WTC11 (cell line): ENCODE measurements at regions not wholly inside any gene's neighbourhood (a gene's known extent, or its start where the extent isn't known, plus 50 kb on each side); places are given as distances from the start of the nearest gene placed in this dataset.

Source experiments
- ATAC-seq: fragments of 200-7000 bp; cut with Tn5 transposase; 2 replicates; pipeline ENCODE4 v1.10.0; 2021; ENCODE audit warnings: mild to moderate bottlenecking, moderate library complexity
- CTCF ChIA-PET: fragments of 300-600 bp; sonication (Branson Sonifier 250); formaldehyde crosslinking; loops from one replicate; lab custom pipeline; 2021; ENCODE audit warnings: antibody characterized with exemption; lab: Charles Lee
- POLR2A ChIA-PET: fragments of 350-600 bp; sonication (Branson Sonifier 250); formaldehyde crosslinking; loops from one replicate; lab custom pipeline; 2021; ENCODE audit warnings: antibody characterized with exemption; lab: Charles Lee
- DNase-seq: peaks from one replicate; pipeline ENCODE4 v3.0.0; 2021; ENCODE audit warnings: low spot score
- H3K27ac Mint-ChIP-seq: 2 replicates; pipeline ENCODE4 v1.8.0; 2021; ENCODE audit warnings: mixed read lengths
- H3K27me3 Mint-ChIP-seq: 2 replicates; pipeline ENCODE4 v1.8.0; 2021; ENCODE audit warnings: low read depth, mild to moderate bottlenecking, moderate library complexity, mixed read lengths
- H3K36me3 Mint-ChIP-seq: 2 replicates; pipeline ENCODE4 v1.8.0; 2021; ENCODE audit warnings: mixed read lengths
- H3K4me1 Mint-ChIP-seq: 2 replicates; pipeline ENCODE4 v1.8.0; 2022; ENCODE audit warnings: mixed read lengths
- H3K4me3 Mint-ChIP-seq: 2 replicates; pipeline ENCODE4 v1.8.0; 2021; ENCODE audit warnings: mild to moderate bottlenecking, moderate library complexity, mixed read lengths
- H3K9me3 Mint-ChIP-seq: 2 replicates; pipeline ENCODE4 v1.8.0; 2021; ENCODE audit warnings: mixed read lengths
- ATF1 ChIP-seq: sonication (generic); formaldehyde crosslinking; IDR thresholded peaks from 2 replicates; pipeline ENCODE4 v1.8.1; 2023; ENCODE audit warnings: mild to moderate bottlenecking, moderate library complexity, missing genetic modification reagents
- CBFB ChIP-seq: sonication (generic); formaldehyde crosslinking; IDR thresholded peaks from 2 replicates; pipeline ENCODE4 v1.8.1; 2022; ENCODE audit warnings: mild to moderate bottlenecking, low read depth, missing genetic modification reagents
- EMX1 ChIP-seq: fragments of 250-450 bp; sonication (Bioruptor Pico); IDR thresholded peaks from 2 replicates; pipeline ENCODE4 v1.8.0; 2021; ENCODE audit warnings: mild to moderate bottlenecking
- ESRRA ChIP-seq: sonication (generic); formaldehyde crosslinking; IDR thresholded peaks from 2 replicates; pipeline ENCODE4 v1.8.1; 2022; ENCODE audit warnings: mild to moderate bottlenecking, missing genetic modification reagents, borderline replicate concordance
- GTF2I ChIP-seq: fragments of 250-450 bp; sonication (Bioruptor Pico); conservative IDR thresholded peaks from 2 replicates; pipeline ENCODE4 v1.4.0; 2021; ENCODE audit warnings: mild to moderate bottlenecking
- IRF2 ChIP-seq: sonication (generic); formaldehyde crosslinking; IDR thresholded peaks from 2 replicates; pipeline ENCODE4 v1.8.0; 2022; ENCODE audit warnings: low read depth, missing genetic modification reagents, borderline replicate concordance
- MYBL2 ChIP-seq: sonication (generic); formaldehyde crosslinking; IDR thresholded peaks from 2 replicates; pipeline ENCODE4 v1.8.1; 2023; ENCODE audit warnings: mild to moderate bottlenecking, moderate library complexity, missing genetic modification reagents
- NFATC4 ChIP-seq: fragments of 250-450 bp; sonication (Bioruptor Pico); IDR thresholded peaks from 2 replicates; pipeline ENCODE4 v1.9.0; 2021; ENCODE audit warnings: mild to moderate bottlenecking
- NFE2L1 ChIP-seq: sonication (generic); formaldehyde crosslinking; IDR thresholded peaks from 2 replicates; pipeline ENCODE4 v1.8.1; 2023; ENCODE audit warnings: missing genetic modification reagents
- NR3C1 ChIP-seq: sonication (generic); formaldehyde crosslinking; conservative IDR thresholded peaks from 2 replicates; pipeline ENCODE4 v1.8.1; 2023; ENCODE audit warnings: low read depth, mild to moderate bottlenecking, missing genetic modification reagents
- TCF7 ChIP-seq: sonication (generic); formaldehyde crosslinking; IDR thresholded peaks from 2 replicates; pipeline ENCODE4 v1.8.0; 2022; ENCODE audit warnings: mild to moderate bottlenecking, low read depth, missing genetic modification reagents, moderate library complexity
- TEAD1 ChIP-seq: sonication (generic); formaldehyde crosslinking; IDR thresholded peaks from 2 replicates; pipeline ENCODE4 v1.8.0; 2022; ENCODE audit warnings: mild to moderate bottlenecking, missing genetic modification reagents
- ZNF121 ChIP-seq: sonication (generic); formaldehyde crosslinking; IDR thresholded peaks from 2 replicates; pipeline ENCODE4 v1.8.0; 2023; ENCODE audit warnings: missing genetic modification reagents
- ZNF219 ChIP-seq: sonication (generic); formaldehyde crosslinking; IDR thresholded peaks from 2 replicates; pipeline ENCODE4 v1.8.0; 2023; ENCODE audit warnings: missing genetic modification reagents, mild to moderate bottlenecking, borderline replicate concordance
- ZNF396 ChIP-seq: fragments of 250-450 bp; sonication (Bioruptor Pico); IDR thresholded peaks from 2 replicates; pipeline ENCODE4 v1.8.0; 2021; ENCODE audit warnings: mild to moderate bottlenecking, moderate library complexity, borderline replicate concordance
- ZNF423 ChIP-seq: fragments of 250-450 bp; sonication (Bioruptor Pico); IDR thresholded peaks from 2 replicates; pipeline ENCODE4 v2.1.2; 2022; ENCODE audit warnings: mild to moderate bottlenecking, moderate library complexity
- TF ChIP-seq, protein P1 (sequence below): sonication (generic); formaldehyde crosslinking; IDR thresholded peaks from 2 replicates; pipeline ENCODE4 v1.8.0; 2023; ENCODE audit warnings: mild to moderate bottlenecking, missing genetic modification reagents
- TF ChIP-seq, protein P2 (sequence below): sonication (generic); formaldehyde crosslinking; IDR thresholded peaks from 2 replicates; pipeline ENCODE4 v1.8.0; 2022; ENCODE audit warnings: mild to moderate bottlenecking, missing genetic modification reagents
- TF ChIP-seq, protein P3 (sequence below): sonication (generic); formaldehyde crosslinking; IDR thresholded peaks from 2 replicates; pipeline ENCODE4 v1.8.1; 2022; ENCODE audit warnings: mild to moderate bottlenecking, moderate library complexity, missing genetic modification reagents
- TF ChIP-seq, protein P4 (sequence below): sonication (generic); formaldehyde crosslinking; IDR thresholded peaks from 2 replicates; pipeline ENCODE4 v1.8.1; 2023; ENCODE audit warnings: mild to moderate bottlenecking, missing genetic modification reagents
- TF ChIP-seq, protein P5 (sequence below): fragments of 250-450 bp; sonication (Bioruptor Pico); IDR thresholded peaks from 2 replicates; pipeline ENCODE4 v1.9.0; 2021; ENCODE audit warnings: mild to moderate bottlenecking, borderline replicate concordance
- TF ChIP-seq, protein P6 (sequence below): sonication (generic); formaldehyde crosslinking; IDR thresholded peaks from 2 replicates; pipeline ENCODE4 v1.8.1; 2022; ENCODE audit warnings: low read depth, mild to moderate bottlenecking, moderate library complexity, missing genetic modification reagents, borderline replicate concordance

DNA sequence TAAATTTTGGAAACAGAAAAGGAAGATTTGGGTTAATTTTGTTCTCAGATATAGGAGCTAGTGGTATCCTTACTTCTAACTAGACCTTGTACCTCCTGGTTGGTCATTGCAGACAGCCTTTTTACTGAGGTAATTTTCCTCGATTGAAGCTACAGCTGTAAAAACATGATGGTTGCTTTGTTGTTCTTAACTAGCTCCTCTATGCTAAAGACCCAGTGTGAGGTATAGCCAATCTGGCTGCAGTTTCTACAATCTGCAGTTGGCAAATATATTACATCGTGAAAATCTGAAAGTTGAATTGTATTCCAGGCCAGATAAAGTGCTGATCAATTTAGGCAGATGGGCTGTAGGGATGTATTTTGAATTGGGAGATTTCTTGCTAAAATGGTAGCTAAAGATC, 116.5 kb downstream of the AASDHPPT start (continued):
- TF ChIP-seq, protein P1, sequence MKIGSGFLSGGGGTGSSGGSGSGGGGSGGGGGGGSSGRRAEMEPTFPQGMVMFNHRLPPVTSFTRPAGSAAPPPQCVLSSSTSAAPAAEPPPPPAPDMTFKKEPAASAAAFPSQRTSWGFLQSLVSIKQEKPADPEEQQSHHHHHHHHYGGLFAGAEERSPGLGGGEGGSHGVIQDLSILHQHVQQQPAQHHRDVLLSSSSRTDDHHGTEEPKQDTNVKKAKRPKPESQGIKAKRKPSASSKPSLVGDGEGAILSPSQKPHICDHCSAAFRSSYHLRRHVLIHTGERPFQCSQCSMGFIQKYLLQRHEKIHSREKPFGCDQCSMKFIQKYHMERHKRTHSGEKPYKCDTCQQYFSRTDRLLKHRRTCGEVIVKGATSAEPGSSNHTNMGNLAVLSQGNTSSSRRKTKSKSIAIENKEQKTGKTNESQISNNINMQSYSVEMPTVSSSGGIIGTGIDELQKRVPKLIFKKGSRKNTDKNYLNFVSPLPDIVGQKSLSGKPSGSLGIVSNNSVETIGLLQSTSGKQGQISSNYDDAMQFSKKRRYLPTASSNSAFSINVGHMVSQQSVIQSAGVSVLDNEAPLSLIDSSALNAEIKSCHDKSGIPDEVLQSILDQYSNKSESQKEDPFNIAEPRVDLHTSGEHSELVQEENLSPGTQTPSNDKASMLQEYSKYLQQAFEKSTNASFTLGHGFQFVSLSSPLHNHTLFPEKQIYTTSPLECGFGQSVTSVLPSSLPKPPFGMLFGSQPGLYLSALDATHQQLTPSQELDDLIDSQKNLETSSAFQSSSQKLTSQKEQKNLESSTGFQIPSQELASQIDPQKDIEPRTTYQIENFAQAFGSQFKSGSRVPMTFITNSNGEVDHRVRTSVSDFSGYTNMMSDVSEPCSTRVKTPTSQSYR (CRISPR knock-in tag): no peak
- TF ChIP-seq, protein P2, sequence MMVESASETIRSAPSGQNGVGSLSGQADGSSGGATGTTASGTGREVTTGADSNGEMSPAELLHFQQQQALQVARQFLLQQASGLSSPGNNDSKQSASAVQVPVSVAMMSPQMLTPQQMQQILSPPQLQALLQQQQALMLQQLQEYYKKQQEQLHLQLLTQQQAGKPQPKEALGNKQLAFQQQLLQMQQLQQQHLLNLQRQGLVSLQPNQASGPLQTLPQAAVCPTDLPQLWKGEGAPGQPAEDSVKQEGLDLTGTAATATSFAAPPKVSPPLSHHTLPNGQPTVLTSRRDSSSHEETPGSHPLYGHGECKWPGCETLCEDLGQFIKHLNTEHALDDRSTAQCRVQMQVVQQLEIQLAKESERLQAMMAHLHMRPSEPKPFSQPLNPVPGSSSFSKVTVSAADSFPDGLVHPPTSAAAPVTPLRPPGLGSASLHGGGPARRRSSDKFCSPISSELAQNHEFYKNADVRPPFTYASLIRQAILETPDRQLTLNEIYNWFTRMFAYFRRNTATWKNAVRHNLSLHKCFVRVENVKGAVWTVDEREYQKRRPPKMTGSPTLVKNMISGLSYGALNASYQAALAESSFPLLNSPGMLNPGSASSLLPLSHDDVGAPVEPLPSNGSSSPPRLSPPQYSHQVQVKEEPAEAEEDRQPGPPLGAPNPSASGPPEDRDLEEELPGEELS (CRISPR knock-in tag): no peak
- TF ChIP-seq ZNF121 (CRISPR knock-in tag) (no peak), ATF1 (CRISPR knock-in tag) (no peak), NFATC4 (CRISPR knock-in tag) (no peak), NR3C1 (no peak), MYBL2 (no peak), ZNF423 (no peak)

DNA sequence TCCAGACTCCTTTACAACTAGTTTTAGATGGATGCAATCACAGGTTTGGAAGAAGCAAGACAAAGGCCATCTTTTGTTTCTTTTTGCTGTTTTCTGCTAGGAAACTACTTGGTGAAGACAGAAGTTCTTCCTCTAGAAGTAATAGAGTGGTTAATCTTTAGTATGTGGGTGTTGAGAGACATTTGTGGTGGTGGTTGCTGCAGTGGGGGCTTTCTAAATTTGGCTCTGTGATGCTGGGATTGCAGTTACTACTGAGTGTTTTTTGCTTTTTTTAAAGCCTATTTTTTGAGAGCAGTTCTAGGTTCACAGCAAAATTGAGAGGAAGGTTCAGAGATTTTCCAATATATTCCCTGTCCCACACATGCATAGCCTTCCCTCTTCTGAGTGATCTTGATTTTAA, 120.0 kb downstream of the AASDHPPT start:
- Mint-ChIP-seq H3K9me3 (0 out of 2 replicates have a peak, but pooled peaks cover 3% of the 10 kb centered on the region), H3K4me1 (0 out of 2 replicates have a peak, but pooled peaks cover 2% of the 10 kb centered on the region)
- TF ChIP-seq ESRRA (CRISPR knock-in tag) (no peak), ZNF396 (CRISPR knock-in tag) (no peak)
- TF ChIP-seq, protein P3, sequence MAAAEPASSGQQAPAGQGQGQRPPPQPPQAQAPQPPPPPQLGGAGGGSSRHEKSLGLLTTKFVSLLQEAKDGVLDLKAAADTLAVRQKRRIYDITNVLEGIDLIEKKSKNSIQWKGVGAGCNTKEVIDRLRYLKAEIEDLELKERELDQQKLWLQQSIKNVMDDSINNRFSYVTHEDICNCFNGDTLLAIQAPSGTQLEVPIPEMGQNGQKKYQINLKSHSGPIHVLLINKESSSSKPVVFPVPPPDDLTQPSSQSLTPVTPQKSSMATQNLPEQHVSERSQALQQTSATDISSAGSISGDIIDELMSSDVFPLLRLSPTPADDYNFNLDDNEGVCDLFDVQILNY: no peak
- TF ChIP-seq, protein P4, sequence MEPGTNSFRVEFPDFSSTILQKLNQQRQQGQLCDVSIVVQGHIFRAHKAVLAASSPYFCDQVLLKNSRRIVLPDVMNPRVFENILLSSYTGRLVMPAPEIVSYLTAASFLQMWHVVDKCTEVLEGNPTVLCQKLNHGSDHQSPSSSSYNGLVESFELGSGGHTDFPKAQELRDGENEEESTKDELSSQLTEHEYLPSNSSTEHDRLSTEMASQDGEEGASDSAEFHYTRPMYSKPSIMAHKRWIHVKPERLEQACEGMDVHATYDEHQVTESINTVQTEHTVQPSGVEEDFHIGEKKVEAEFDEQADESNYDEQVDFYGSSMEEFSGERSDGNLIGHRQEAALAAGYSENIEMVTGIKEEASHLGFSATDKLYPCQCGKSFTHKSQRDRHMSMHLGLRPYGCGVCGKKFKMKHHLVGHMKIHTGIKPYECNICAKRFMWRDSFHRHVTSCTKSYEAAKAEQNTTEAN (CRISPR knock-in tag): no peak
- TF ChIP-seq, all 79 proteins: peak for 0
- no peaks in the 10 kb centered on the region for H3K36me3 Mint-ChIP-seq
- no peaks in the 10 kb centered on the region for H3K27me3 Mint-ChIP-seq
- no peak overlapping the region for H3K27ac Mint-ChIP-seq
- POLR2A ChIA-PET: no interaction called here
- H3K4me3 Mint-ChIP-seq: no peak overlapping the region
- CTCF ChIA-PET: no interaction called here
- ATAC-seq (no peak), DNase-seq (no peak)

DNA sequence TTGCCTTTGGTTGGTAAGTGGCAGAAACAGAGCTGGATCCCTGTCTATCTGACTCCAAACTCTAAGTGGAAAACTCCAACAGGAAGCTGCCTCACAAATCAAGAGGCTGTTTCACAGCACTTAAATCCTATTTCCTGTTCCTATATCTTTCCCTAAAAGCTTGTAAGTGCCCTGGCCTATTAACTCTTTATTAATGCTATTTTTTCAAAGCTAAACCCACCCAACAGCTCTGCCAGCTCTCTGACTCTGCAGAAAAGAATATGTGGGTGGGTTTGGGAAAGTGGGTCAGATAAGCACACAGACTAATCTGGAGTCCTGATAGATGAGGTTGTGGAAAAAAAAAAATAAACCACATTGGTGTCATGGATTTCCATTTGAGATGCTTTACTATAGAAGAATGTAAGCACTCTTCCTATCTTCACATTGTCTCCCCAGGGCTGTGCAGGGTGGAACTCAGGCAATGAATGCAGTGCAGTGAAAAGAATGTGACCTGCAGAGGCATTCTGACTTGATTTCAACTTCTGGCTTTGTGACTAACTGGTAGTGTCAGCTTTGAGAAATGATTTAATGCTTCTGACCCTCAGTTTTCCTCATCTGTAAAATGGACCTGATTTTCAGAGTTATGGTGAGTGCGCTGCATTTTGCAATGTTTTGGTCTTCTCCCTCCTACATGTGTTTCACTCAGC, 125.6 kb downstream of the AASDHPPT start:
- H3K27me3 Mint-ChIP-seq: no peaks in the 10 kb centered on the region
- DNase-seq (no peak), ATAC-seq (no peak)
- H3K4me3 Mint-ChIP-seq: no peak overlapping the region
- H3K27ac Mint-ChIP-seq: no peak overlapping the region
- CTCF ChIA-PET: no interaction called here
- no peaks in the 10 kb centered on the region for H3K4me1 Mint-ChIP-seq
- no peaks in the 10 kb centered on the region for H3K36me3 Mint-ChIP-seq
- POLR2A ChIA-PET: no interaction called here
- 0 out of 2 replicates have a peak, but pooled peaks cover 3% of the 10 kb centered on the region for H3K9me3 Mint-ChIP-seq
- TF ChIP-seq CBFB (CRISPR knock-in tag) (no peak), ZNF219 (CRISPR knock-in tag) (no peak), GTF2I (CRISPR knock-in tag) (no peak), TEAD1 (CRISPR knock-in tag) (no peak), TCF7 (CRISPR knock-in tag) (no peak), IRF2 (no peak), EMX1 (CRISPR knock-in tag) (no peak), NFE2L1 (CRISPR knock-in tag) (no peak)
- TF ChIP-seq, protein P5, sequence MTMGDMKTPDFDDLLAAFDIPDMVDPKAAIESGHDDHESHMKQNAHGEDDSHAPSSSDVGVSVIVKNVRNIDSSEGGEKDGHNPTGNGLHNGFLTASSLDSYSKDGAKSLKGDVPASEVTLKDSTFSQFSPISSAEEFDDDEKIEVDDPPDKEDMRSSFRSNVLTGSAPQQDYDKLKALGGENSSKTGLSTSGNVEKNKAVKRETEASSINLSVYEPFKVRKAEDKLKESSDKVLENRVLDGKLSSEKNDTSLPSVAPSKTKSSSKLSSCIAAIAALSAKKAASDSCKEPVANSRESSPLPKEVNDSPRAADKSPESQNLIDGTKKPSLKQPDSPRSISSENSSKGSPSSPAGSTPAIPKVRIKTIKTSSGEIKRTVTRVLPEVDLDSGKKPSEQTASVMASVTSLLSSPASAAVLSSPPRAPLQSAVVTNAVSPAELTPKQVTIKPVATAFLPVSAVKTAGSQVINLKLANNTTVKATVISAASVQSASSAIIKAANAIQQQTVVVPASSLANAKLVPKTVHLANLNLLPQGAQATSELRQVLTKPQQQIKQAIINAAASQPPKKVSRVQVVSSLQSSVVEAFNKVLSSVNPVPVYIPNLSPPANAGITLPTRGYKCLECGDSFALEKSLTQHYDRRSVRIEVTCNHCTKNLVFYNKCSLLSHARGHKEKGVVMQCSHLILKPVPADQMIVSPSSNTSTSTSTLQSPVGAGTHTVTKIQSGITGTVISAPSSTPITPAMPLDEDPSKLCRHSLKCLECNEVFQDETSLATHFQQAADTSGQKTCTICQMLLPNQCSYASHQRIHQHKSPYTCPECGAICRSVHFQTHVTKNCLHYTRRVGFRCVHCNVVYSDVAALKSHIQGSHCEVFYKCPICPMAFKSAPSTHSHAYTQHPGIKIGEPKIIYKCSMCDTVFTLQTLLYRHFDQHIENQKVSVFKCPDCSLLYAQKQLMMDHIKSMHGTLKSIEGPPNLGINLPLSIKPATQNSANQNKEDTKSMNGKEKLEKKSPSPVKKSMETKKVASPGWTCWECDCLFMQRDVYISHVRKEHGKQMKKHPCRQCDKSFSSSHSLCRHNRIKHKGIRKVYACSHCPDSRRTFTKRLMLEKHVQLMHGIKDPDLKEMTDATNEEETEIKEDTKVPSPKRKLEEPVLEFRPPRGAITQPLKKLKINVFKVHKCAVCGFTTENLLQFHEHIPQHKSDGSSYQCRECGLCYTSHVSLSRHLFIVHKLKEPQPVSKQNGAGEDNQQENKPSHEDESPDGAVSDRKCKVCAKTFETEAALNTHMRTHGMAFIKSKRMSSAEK: no peak
- TF ChIP-seq, protein P6, sequence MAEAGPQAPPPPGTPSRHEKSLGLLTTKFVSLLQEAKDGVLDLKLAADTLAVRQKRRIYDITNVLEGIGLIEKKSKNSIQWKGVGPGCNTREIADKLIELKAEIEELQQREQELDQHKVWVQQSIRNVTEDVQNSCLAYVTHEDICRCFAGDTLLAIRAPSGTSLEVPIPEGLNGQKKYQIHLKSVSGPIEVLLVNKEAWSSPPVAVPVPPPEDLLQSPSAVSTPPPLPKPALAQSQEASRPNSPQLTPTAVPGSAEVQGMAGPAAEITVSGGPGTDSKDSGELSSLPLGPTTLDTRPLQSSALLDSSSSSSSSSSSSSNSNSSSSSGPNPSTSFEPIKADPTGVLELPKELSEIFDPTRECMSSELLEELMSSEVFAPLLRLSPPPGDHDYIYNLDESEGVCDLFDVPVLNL (CRISPR knock-in tag): no peak
